ENCODE measurements at regions not wholly inside any gene's neighbourhood (a gene's known extent, or its start where the extent isn't known, plus 50 kb on each side); places are given as distances from the start of the nearest gene placed in this dataset.
"Not testable (repeated sequence)": the region's sequence is repeated elsewhere in the genome, so short reads cannot be mapped to it uniquely, and the experiment has no call there.

GRCh38 chr5:130815246-130815645 lies 349.8 kb downstream of the HINT1 start:
- DNase-seq, result no peak

DNA sequence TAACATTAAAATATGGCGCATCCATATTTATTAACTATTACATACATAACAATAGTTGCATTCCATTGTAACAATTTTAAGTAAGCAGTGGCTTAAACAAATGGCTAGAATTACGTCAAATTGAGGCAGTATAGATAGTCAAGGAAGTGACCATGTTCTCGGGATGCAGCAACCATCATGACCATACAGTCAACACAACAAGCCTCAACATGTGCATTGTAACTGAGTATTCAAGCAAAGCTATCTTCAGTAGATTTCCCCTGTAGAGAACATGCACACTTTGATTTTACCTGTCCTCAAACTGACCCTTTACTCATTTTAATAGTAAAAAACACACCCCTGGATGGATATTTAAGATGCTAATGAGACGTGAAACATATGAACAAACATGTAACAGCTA lies 356.4 kb downstream of the HINT1 start:
- DNase-seq, result no peak

- no peak for DNase-seq
Observed at GRCh38 chr5:130805648-130806047, 359.4 kb downstream of the HINT1 start.

DNA sequence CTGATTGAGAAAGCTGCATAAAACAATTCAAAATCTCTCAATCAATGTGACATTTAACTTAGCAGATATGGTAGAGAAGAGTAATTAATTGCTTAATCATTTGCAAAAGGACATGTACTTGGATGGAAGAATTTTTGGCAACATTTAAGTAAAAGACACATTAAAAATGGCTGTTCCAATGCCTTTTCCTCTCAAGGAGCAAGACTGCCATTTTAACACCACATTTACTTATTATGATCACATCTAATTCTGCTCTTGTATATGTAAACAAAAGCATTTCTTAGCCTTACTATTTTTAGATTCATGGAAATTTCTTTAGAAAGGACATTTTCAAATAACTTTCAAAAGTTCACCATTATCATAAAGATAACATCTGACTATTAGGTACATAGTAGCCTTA lies 360.0 kb downstream of the HINT1 start:
- DNase-seq, result no peak

DNA sequence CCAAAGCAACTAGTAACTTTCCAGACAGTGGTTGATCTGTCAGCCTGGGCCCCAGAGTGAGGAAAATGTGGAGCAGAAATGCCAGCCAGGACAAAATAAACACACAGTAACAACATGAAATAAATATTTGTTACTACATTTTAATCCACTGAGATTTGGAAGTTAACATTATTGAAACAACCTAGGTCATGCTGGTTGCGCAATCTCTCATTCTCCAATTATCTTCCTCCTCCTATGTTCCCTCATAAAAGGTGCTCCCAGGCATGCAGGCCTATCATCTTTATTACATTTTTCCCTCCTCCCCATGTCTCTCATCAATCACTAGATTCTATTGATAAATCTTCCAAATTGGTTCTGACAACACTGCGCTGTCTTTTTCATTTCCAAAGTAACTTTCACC lies 363.1 kb downstream of the HINT1 start:
- DNase-seq, result no peak

GRCh38 chr5:130799015-130799414 lies 366.0 kb downstream of the HINT1 start:
- no peak for DNase-seq

- DNase-seq, result no peak
Observed at GRCh38 chr5:130797303-130797702, 367.8 kb downstream of the HINT1 start.

DNA sequence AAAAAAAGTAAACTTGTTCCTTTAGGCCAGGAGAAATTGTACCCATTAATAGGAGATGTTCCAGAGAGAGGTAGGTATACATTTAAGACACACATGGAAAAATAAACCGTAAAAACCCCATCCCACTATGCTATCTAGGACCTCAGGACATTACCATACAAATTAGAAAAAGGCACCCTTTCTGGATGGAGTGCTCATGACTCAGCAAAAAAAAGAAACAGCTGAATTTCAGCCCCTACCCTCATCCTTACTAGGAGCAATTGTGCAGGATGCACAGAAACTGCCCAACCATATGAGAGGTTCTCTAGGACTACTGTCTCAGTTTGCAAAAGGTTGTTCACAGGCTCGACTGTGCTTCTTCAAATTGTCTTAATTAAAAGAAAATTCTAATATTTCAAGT lies 368.2 kb downstream of the HINT1 start:
- no peak for DNase-seq

DNA sequence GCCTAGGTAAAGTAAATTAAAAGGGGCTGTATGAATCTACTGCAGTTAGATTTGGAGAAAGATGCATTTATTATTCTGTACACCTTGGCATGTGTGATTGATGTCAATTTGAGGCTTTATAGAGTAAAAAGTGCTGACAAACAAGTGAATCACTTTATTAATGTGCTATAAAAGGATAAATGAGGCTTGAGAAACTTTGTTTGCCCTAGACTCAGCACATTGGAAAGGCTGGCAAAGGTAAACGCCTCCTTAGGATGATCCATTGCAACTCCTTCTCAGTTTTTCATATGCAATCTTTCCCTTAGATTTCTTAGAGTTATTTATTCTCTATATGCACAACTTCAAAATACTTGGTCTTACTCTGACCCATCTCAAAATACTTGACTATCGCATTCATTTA lies 369.0 kb downstream of the HINT1 start:
- DNase-seq, result no peak

DNA sequence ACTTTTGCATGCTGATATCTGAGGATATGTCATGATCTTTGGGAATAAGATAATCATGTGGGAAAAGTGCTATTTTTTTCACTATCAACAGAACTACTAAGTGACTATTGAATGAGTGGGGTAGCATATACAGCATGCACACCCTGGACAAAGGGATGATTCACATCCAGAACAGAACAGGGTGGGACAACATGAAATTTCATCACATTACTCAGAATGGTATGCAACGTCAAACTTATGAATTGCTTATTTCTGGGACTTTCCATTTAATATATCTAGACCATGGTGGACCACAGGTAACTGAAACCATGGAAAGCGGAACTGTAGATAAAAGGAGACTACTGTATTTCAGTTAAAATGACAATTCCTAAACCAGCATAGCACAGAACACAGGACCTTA lies 370.0 kb downstream of the HINT1 start:
- DNase-seq, result no peak

DNA sequence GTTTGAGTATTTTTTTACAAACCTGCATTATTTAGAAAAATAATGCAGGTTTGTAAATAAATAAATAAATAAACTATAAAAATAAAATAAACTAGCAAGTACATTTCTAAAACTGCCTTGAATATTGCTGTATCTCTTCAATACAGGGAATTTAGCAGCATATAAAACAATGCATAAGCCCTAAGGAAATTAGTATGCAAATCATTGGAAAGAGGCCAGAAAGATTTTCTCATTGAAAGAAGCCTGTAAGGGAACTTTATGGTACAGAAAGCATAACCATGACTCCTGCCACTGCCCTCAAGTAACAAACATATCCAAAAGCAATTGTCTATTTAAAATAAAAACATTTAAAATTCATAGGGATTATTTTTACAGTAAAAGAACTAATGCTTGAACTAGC lies 387.3 kb downstream of the HINT1 start:
- DNase-seq, result no peak

- DNase-seq, result no peak
Observed at GRCh38 chr5:130773813-130774212, 391.2 kb downstream of the HINT1 start.

- DNase-seq, result no peak
Observed at GRCh38 chr5:130762031-130762430, 403.0 kb downstream of the HINT1 start.

- DNase-seq, result no peak
Observed at GRCh38 chr5:130759061-130759460, 406.0 kb downstream of the HINT1 start.

- DNase-seq, result no peak
Observed at GRCh38 chr5:130747556-130747955, 417.5 kb downstream of the HINT1 start.

GRCh38 chr5:130746641-130747040 lies 418.4 kb downstream of the HINT1 start:
- DNase-seq, result not testable (repeated sequence)

- no peak for DNase-seq
Observed at GRCh38 chr5:130743092-130743491, 422.0 kb downstream of the HINT1 start.

DNA sequence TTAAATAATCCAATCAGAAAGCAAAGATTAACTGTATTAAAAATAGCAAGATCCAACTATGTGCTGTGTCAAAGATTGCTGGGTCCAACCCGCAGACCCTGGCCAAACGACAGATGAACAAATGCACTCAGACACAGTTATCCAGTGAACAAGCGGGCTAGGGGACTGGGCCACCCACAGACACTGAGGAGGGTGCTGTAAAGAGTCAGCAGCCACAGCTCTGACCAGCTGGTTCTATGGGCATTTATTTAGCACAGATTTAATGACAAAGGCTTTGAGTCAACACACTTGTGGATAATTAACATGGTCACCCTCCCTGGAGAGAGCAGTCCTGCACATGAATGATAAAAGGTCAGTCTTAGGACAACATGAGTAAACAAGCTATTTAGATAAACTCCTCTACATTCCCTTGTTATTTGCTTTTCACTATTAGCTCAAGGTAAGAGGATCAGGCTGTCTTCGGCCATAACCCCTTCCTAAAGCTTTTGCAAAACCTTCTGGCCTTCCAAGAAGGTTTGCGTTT lies 424.9 kb downstream of the HINT1 start:
- DNase-seq, result no peak

GRCh38 chr5:130731839-130732238 lies 433.2 kb downstream of the HINT1 start:
- no peak for DNase-seq

DNA sequence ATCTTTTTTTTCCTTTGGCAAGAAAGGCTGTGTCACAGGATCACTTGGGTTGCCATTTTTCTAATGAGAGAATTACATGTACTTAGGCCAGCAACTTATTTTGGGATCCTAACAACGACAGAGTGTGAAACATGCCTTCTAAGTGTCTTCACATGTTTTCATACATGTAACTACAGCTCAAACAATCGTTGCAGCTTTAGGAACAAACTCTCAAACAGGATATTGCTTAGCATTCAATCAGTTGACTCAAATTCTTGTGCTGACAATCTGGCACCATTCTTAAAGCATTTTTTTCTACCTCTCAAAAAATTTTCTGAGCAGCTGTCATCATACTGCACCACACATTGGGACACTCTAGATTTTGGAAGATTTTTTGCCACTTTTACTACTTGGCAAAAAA lies 435.5 kb downstream of the HINT1 start:
- DNase-seq, result no peak

DNA sequence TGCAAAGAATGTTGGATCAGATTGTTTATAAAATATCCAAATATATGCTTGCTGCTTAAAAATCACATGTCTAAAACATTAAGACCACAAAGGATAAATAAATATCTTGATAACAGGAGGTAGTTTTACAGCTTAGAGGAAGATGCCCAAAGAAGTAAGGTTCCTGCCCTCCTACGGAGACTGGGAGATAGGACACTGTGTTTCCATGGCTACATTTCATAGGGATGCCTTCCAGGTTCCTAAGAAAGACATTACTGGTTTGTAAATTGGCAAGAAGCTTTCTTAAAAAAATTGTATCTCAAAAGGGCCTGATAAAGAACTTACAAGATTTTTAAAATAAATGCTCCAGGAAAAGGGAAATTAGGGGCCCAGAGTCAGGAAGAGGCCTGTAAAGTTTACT lies 437.2 kb downstream of the HINT1 start:
- no peak for DNase-seq

DNA sequence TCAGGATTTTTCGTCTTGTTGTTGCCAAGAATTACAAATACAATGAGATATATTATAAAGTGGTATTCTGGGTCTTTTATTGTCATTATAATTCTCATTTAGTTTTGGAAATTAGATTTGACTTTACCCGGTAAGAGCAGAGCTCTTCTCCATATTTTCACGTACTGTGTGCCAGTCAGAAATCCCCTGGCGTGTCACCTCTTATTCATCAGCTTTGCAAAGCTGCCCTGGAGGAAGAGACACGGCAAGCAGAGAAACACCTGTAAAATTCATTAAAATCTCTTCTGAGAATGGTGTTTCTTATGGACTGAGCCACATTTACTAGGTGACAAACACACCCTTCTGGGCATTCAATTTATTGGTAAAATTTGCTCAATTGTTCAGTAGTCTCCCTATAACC lies 440.4 kb downstream of the HINT1 start:
- no peak for DNase-seq

- no peak for DNase-seq
Observed at GRCh38 chr5:130720355-130720754, 444.7 kb downstream of the HINT1 start.

DNA sequence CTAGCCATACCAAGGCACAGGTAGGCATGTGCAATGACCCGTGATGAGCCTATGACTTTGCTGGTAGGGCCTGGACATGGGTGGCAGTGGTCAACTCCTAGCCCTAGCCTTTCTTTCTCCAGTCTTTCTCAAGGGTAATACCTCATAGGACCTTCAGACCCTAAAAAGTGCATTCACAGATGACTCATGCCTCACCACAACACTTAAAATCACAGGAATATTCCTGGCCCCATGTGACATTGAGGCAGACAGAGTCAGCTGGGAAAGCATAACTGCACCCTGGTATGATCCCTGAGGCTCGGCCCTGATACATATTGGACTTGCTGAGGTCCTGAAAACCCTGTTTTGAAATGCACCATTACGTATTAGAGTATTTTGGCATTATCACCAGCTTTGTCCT lies 449.5 kb downstream of the HINT1 start:
- DNase-seq, result no peak

GRCh38 chr5:130714200-130714599 lies 450.9 kb downstream of the HINT1 start:
- no peak for DNase-seq

GRCh38 chr5:130712324-130712723 lies 452.7 kb downstream of the HINT1 start:
- no peak for DNase-seq
